Stimulated activated CD4-positive, alpha-beta T cell treated with anti-CD3 and anti-CD28 coated beads, Interleukin-2, amount 100 ng/mL, for 48 hours (primary cell): ENCODE measurements at regions not wholly inside any gene's neighbourhood (a gene's known extent, or its start where the extent isn't known, plus 50 kb on each side); places are given as distances from the start of the nearest gene placed in this dataset.

Experiments used
- DNase-seq, 2 donors: peaks; one replicate each; pipeline ENCODE4 v3.0.0-alpha.2; 2020

- DNase-seq, result no peak
Observed at GRCh38 chr3:162764051-162764807, 1267.6 kb downstream of the OTOL1 start.

- DNase-seq, result no peak
Observed at GRCh38 chr3:162764808-162765071, 1268.1 kb downstream of the OTOL1 start.

- no peak for DNase-seq
Observed at GRCh38 chr3:162765524-162765923, 1268.9 kb downstream of the OTOL1 start.

- DNase-seq, result no peak
Observed at GRCh38 chr3:162769564-162769963, 1273.0 kb downstream of the OTOL1 start.

- DNase-seq, result no peak
Observed at GRCh38 chr3:162770551-162770950, 1273.9 kb downstream of the OTOL1 start.

GRCh38 chr3:162774613-162775100, 1278.0 kb downstream of the OTOL1 start:
- DNase-seq, result no peak

GRCh38 chr3:162776148-162776547, 1279.5 kb downstream of the OTOL1 start:
- no peak for DNase-seq

GRCh38 chr3:162777118-162777517, 1280.5 kb downstream of the OTOL1 start:
- DNase-seq, result no peak

GRCh38 chr3:162780313-162780712, 1283.7 kb downstream of the OTOL1 start:
- DNase-seq, result no peak

- no peak for DNase-seq
Observed at GRCh38 chr3:162799910-162800309, 1303.3 kb downstream of the OTOL1 start.

GRCh38 chr3:162802228-162802965, 1305.8 kb downstream of the OTOL1 start:
- no peak for DNase-seq

GRCh38 chr3:162810776-162811175, 1314.2 kb downstream of the OTOL1 start:
- no peak for DNase-seq

GRCh38 chr3:162842549-162843216, 1346.1 kb downstream of the OTOL1 start:
- no peak for DNase-seq

- no peak for DNase-seq
Observed at GRCh38 chr3:162845918-162846317, 1349.3 kb downstream of the OTOL1 start.

GRCh38 chr3:162847511-162847910, 1350.9 kb downstream of the OTOL1 start:
- no peak for DNase-seq

- DNase-seq, result no peak
Observed at GRCh38 chr3:162863579-162863978, 1367.0 kb downstream of the OTOL1 start.

GRCh38 chr3:162865466-162865865, 1368.9 kb downstream of the OTOL1 start:
- no peak for DNase-seq

GRCh38 chr3:162879021-162879562, 1382.5 kb downstream of the OTOL1 start:
- DNase-seq, result no peak

GRCh38 chr3:162884373-162884772, 1387.8 kb downstream of the OTOL1 start:
- DNase-seq, result no peak

GRCh38 chr3:162892921-162893793, 1396.5 kb downstream of the OTOL1 start:
- no peak for DNase-seq

- DNase-seq, result no peak
Observed at GRCh38 chr3:162897291-162897690, 1400.7 kb downstream of the OTOL1 start.

GRCh38 chr3:162932503-162932902, 1435.9 kb downstream of the OTOL1 start:
- DNase-seq, result no peak

- DNase-seq, result no peak
Observed at GRCh38 chr3:162933656-162934055, 1437.0 kb downstream of the OTOL1 start.
